AG10803 (cell line): ENCODE measurements at regions not wholly inside any gene's neighbourhood (a gene's known extent, or its start where the extent isn't known, plus 50 kb on each side); places are given as distances from the start of the nearest gene placed in this dataset.

Source experiments
- DNase-seq: peaks from one replicate; pipeline ENCODE4 v3.0.0; 2010; ENCODE audit warnings: low read depth
- H3K4me3 ChIP-seq: 2 replicates; pipeline ENCODE4 v1.5.1; 2011; ENCODE audit warnings: mild to moderate bottlenecking, low read length, control low read depth
- CTCF ChIP-seq: conservative IDR thresholded peaks from 2 replicates; pipeline ENCODE4 v1.5.1; 2011; ENCODE audit warnings: mild to moderate bottlenecking, low read length, control low read depth, inconsistent platforms

- DNase-seq = no peak
- no peak for TF ChIP-seq CTCF
Observed at GRCh38 chr16:65353183-65353582, 231.3 kb upstream of the CDH11 start.

GRCh38 chr16:65349626-65350025 is 227.8 kb upstream of the CDH11 start:
- no peak for DNase-seq
- TF ChIP-seq CTCF = no peak

More at GRCh38 chr16:65353183-65353582, 231.3 kb upstream of the CDH11 start:
- H3K4me3 ChIP-seq = no peak overlapping the region

GRCh38 chr16:65343556-65343955 is 221.7 kb upstream of the CDH11 start:
- no peak for DNase-seq
- TF ChIP-seq CTCF = no peak
- no peak overlapping the region for H3K4me3 ChIP-seq

More at GRCh38 chr16:65349626-65350025, 227.8 kb upstream of the CDH11 start:
- no peak overlapping the region for H3K4me3 ChIP-seq

- no peak for TF ChIP-seq CTCF
- DNase-seq = no peak
- no peak overlapping the region for H3K4me3 ChIP-seq
Observed at GRCh38 chr16:65342231-65342866, 220.5 kb upstream of the CDH11 start.

GRCh38 chr16:65339062-65339461 is 217.2 kb upstream of the CDH11 start:
- no peak for TF ChIP-seq CTCF
- no peak overlapping the region for H3K4me3 ChIP-seq
- DNase-seq = no peak

GRCh38 chr16:65336160-65336559 is 214.3 kb upstream of the CDH11 start:
- no peak for TF ChIP-seq CTCF
- peak; percentile 86 for DNase-seq
- no peak overlapping the region for H3K4me3 ChIP-seq

- no peak overlapping the region for H3K4me3 ChIP-seq
- no peak for TF ChIP-seq CTCF
- no peak for DNase-seq
Observed at GRCh38 chr16:65334081-65334480, 212.2 kb upstream of the CDH11 start.
